Adrenal gland (tissue), 9 donors: ENCODE measurements at regions not wholly inside any gene's neighbourhood (a gene's known extent, or its start where the extent isn't known, plus 50 kb on each side); places are given as distances from the start of the nearest gene placed in this dataset.

Experiments
- DNase-seq, 7 donors: peaks; one replicate each; pipeline ENCODE4 v3.0.0-alpha.2; 2019 to 2020
- H3K27ac ChIP-seq, 5 donors: fragments of 200-600 bp; sonication (generic) in 4 of 5; 1 replicate in 3 of 5; 2 replicates in 2 of 5; pipeline versions ENCODE4 v1.5.1 to v1.8.0; 2016 to 2020; ENCODE audit warnings: mild to moderate bottlenecking in 1 of 5
- H3K27me3 ChIP-seq: fragments of 200-600 bp; 2 replicates; pipeline ENCODE4 v1.8.0; 2021
- H3K36me3 ChIP-seq, 2 donors: fragments of 200-600 bp; replicated peaks in 1 of 2; 1 replicate in 1 of 2; 2 replicates in 1 of 2; pipeline versions ENCODE4 v1.5.1 to v1.8.0; 2018 to 2022
- H3K4me1 ChIP-seq, 2 donors: fragments of 200-600 bp; replicated peaks in 1 of 2; 1 replicate in 1 of 2; 2 replicates in 1 of 2; pipeline versions ENCODE4 v1.5.1 to v1.8.0; 2018 to 2021
- H3K4me3 ChIP-seq, 4 donors: fragments of 200-600 bp; sonication (generic) in 3 of 4; one replicate each; pipeline ENCODE4 v1.5.1; 2016 to 2018
- H3K9me3 ChIP-seq, 3 donors: fragments of 200-600 bp; sonication (generic) in 1 of 3; replicated peaks in 1 of 3; 1 replicate in 2 of 3; 2 replicates in 1 of 3; pipeline versions ENCODE4 v1.5.1 to v1.8.0; 2016 to 2021
- CTCF ChIP-seq, 6 experiments: fragments of 450-650 bp in 4 of 6; fragments of 200-600 bp in 2 of 6; sonication (generic) in 1 of 6; IDR thresholded peaks; 1 replicate in 5 of 6; 2 replicates in 1 of 6; pipeline versions ENCODE4 v1.5.1 to v1.8.0; 2016 to 2021; ENCODE audit warnings: antibody characterized with exemption in 6 of 6, mild to moderate bottlenecking in 2 of 6, moderate library complexity in 1 of 6
- POLR2A ChIP-seq, 2 donors: fragments of 450-650 bp; IDR thresholded peaks; one replicate each; pipeline ENCODE4 v1.6.1; 2017; ENCODE audit warnings: antibody characterized with exemption in 2 of 2, mild to moderate bottlenecking in 2 of 2, moderate library complexity in 1 of 2
- WGBS, 4 donors: extraction: QIAGEN DNeasy Blood & Tissue Kit in 2 of 4; methylation state at CpG; one replicate each; pipeline versions ENCODE4 v1.1.5 to v1.1.7; 2013 to 2017; 5-methylcytosine and 5-hydroxymethylcytosine counted together
- intact Hi-C, 2 donors: fragments of 100-400 bp; cut with DNase I; formaldehyde crosslinking; loops; one replicate each; pipeline versions ENCODE4 v1.14.1 to v1.15.0; 2022 to 2023
- donor health status: healthy with polysubstance abuse.
- donor health status: Bipolar disorder and iron deficiency.
- donor health status: DM: yes; HTN: yes; CAD: no.
- donor health status: DM: no; HTN: no; CAD: no.
- donor health status: DM: no; HTN: no; CAD: no.

- Histone ChIP-seq H3K4me3 (no peak overlapping the region), H3K9me3 (peaks cover 0 to 7% (median 0%) of the 10 kb centered on the region in 3 donors), H3K27me3 (peaks cover 42% of the 10 kb centered on the region), H3K4me1 (no peaks in the 10 kb centered on the region), H3K36me3 (no peaks in the 10 kb centered on the region), H3K27ac (no peak overlapping the region)
- WGBS, 4 donors, result 76 to 92% (median 83%) methylated on average over 1 of the region's 1 CpG
- intact Hi-C loops, result no loop called here
- TF ChIP-seq POLR2A (IDR thresholded peaks at IDR 0.05) (no peak), CTCF (IDR thresholded peaks at IDR 0.05) (no peak)
- no peak for DNase-seq
Measured at GRCh38 chr5:73384861-73385260, 63.7 kb downstream of the FOXD1 start.

GRCh38 chr5:73382401-73382740, 66.2 kb downstream of the FOXD1 start:
- WGBS, 4 donors, result 30 to 54% (median 44%) methylated on average over 5 to 27 of the region's 27 CpGs
- H3K27me3 ChIP-seq, result peaks cover 56% of the 10 kb centered on the region
- no peak for DNase-seq
- H3K36me3 ChIP-seq, result no peaks in the 10 kb centered on the region
- intact Hi-C loops, result no loop called here
- TF ChIP-seq CTCF (IDR thresholded peaks at IDR 0.05), result no peak
- TF ChIP-seq POLR2A (IDR thresholded peaks at IDR 0.05), result no peak
- no peak overlapping the region for H3K27ac ChIP-seq
- peak overlapping the region in 1 of 4 donors; percentile 28 for H3K4me3 ChIP-seq
- H3K9me3 ChIP-seq, result peaks cover 0 to 7% (median 0%) of the 10 kb centered on the region in 3 donors
- H3K4me1 ChIP-seq, result no peaks in the 10 kb centered on the region

GRCh38 chr5:73381590-73382400, 66.8 kb downstream of the FOXD1 start:
- Histone ChIP-seq H3K4me1 (no peaks in the 10 kb centered on the region), H3K9me3 (peaks cover 0 to 7% (median 0%) of the 10 kb centered on the region in 3 donors), H3K4me3 (peak overlapping the region in 1 of 4 donors; percentile 28), H3K36me3 (no peaks in the 10 kb centered on the region), H3K27ac (no peak overlapping the region), H3K27me3 (peaks cover 56% of the 10 kb centered on the region)
- DNase-seq, result no peak
- TF ChIP-seq POLR2A (IDR thresholded peaks at IDR 0.05) (no peak), CTCF (IDR thresholded peaks at IDR 0.05) (no peak)
- intact Hi-C loops, result no loop called here
- 5 to 14% (median 14%) methylated on average over 13 to 90 of the region's 90 CpGs; no CpG with 5 or more reads in 1 of the 4 donors for WGBS, 4 donors

GRCh38 chr5:73380710-73381589, 67.6 kb downstream of the FOXD1 start:
- intact Hi-C loops, result no loop called here
- Histone ChIP-seq H3K27ac (no peak overlapping the region), H3K9me3 (peaks cover 0 to 7% (median 0%) of the 10 kb centered on the region in 3 donors), H3K27me3 (peaks cover 56% of the 10 kb centered on the region), H3K4me1 (no peaks in the 10 kb centered on the region), H3K4me3 (no peak overlapping the region), H3K36me3 (no peaks in the 10 kb centered on the region)
- DNase-seq, result no peak
- TF ChIP-seq CTCF (IDR thresholded peaks at IDR 0.05), result no peak
- no peak for TF ChIP-seq POLR2A (IDR thresholded peaks at IDR 0.05)
- 31 to 51% (median 37%) methylated on average over 27 to 54 of the region's 54 CpGs for WGBS, 4 donors
